PC-3 (cell line): ENCODE measurements at regions not wholly inside any gene's neighbourhood (a gene's known extent, or its start where the extent isn't known, plus 50 kb on each side); places are given as distances from the start of the nearest gene placed in this dataset.
"Not testable (repeated sequence)": the region's sequence is repeated elsewhere in the genome, so short reads cannot be mapped to it uniquely, and the experiment has no call there.

Experiments
- CTCF ChIP-seq: fragments of 300-600 bp; sonication (generic); conservative IDR thresholded peaks from 2 replicates; pipeline ENCODE4 v1.5.1; 2017; ENCODE audit warnings: antibody characterized with exemption, low read depth, mild to moderate bottlenecking, low read length
- EZH2 ChIP-seq: fragments of 300-600 bp; sonication (generic); IDR thresholded peaks from one replicate; pipeline ENCODE4 v1.6.1; 2017; ENCODE audit warnings: antibody characterized with exemption, mild to moderate bottlenecking, low read length; ENCODE audit not compliant: unreplicated experiment
- EZH2phosphoT487 ChIP-seq: fragments of 300-600 bp; sonication (generic); IDR thresholded peaks from 2 replicates; pipeline ENCODE4 v1.6.1; 2018; ENCODE audit warnings: mild to moderate bottlenecking, antibody characterized with exemption, low read length, borderline replicate concordance

DNA sequence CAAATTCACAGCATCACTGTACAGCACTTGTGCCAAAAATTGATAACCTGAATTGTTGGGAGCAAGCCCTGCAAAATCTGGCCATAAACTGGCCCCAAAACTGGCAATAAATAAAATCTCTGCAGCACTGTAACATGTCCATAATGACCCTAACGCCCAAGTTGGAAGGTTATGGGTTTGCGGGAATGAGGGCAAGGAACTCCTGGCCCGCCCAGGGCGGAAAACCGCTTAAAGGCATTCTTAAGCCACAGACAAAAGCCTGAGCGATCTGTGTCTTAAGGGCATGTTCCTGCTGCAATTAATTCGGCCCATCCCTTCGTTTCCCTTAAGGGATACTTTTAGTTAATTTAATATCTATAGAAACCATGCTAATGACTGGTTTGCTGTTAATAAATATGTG is 690.1 kb upstream of the EPHA5 start:
- TF ChIP-seq EZH2, CTCF, EZH2phosphoT487: not testable (repeated sequence)
